ENCODE measurements at regions not wholly inside any gene's neighbourhood (a gene's known extent, or its start where the extent isn't known, plus 50 kb on each side); places are given as distances from the start of the nearest gene placed in this dataset.
"Not testable (repeated sequence)": the region's sequence is repeated elsewhere in the genome, so short reads cannot be mapped to it uniquely, and the experiment has no call there.

- not testable (repeated sequence) for TF ChIP-seq CTCF (IDR thresholded peaks at IDR 0.05); EZH2 (IDR thresholded peaks at IDR 0.05; ENCODE audit: borderline replicate concordance, insufficient read depth, low read depth, low read length, poor library complexity, severe bottlenecking)
These were observed 157.4 kb downstream of the CRLF3 start for GRCh38 chr17:30666838-30667656.
